WTC11 (cell line): ENCODE measurements at regions not wholly inside any gene's neighbourhood (a gene's known extent, or its start where the extent isn't known, plus 50 kb on each side); places are given as distances from the start of the nearest gene placed in this dataset.

ENCODE experiments used
- ATAC-seq: fragments of 200-7000 bp; cut with Tn5 transposase; 2 replicates; pipeline ENCODE4 v1.10.0; 2021; ENCODE audit warnings: mild to moderate bottlenecking, moderate library complexity
- CTCF ChIA-PET: fragments of 300-600 bp; sonication (Branson Sonifier 250); formaldehyde crosslinking; loops from one replicate; lab custom pipeline; 2021; ENCODE audit warnings: antibody characterized with exemption; lab: Charles Lee
- POLR2A ChIA-PET: fragments of 350-600 bp; sonication (Branson Sonifier 250); formaldehyde crosslinking; loops from one replicate; lab custom pipeline; 2021; ENCODE audit warnings: antibody characterized with exemption; lab: Charles Lee
- DNase-seq: peaks from one replicate; pipeline ENCODE4 v3.0.0; 2021; ENCODE audit warnings: low spot score
- H3K27ac Mint-ChIP-seq: 2 replicates; pipeline ENCODE4 v1.8.0; 2021; ENCODE audit warnings: mixed read lengths
- H3K27me3 Mint-ChIP-seq: 2 replicates; pipeline ENCODE4 v1.8.0; 2021; ENCODE audit warnings: low read depth, mild to moderate bottlenecking, moderate library complexity, mixed read lengths
- H3K36me3 Mint-ChIP-seq: 2 replicates; pipeline ENCODE4 v1.8.0; 2021; ENCODE audit warnings: mixed read lengths
- H3K4me1 Mint-ChIP-seq: 2 replicates; pipeline ENCODE4 v1.8.0; 2022; ENCODE audit warnings: mixed read lengths
- H3K4me3 Mint-ChIP-seq: 2 replicates; pipeline ENCODE4 v1.8.0; 2021; ENCODE audit warnings: mild to moderate bottlenecking, moderate library complexity, mixed read lengths
- H3K9me3 Mint-ChIP-seq: 2 replicates; pipeline ENCODE4 v1.8.0; 2021; ENCODE audit warnings: mixed read lengths
- AR ChIP-seq: fragments of 250-450 bp; sonication (Bioruptor Pico); IDR thresholded peaks from 2 replicates; pipeline ENCODE4 v1.9.0; 2021; ENCODE audit warnings: mild to moderate bottlenecking
- CREB1 ChIP-seq: sonication (generic); formaldehyde crosslinking; IDR thresholded peaks from 2 replicates; pipeline ENCODE4 v1.8.0; 2023; ENCODE audit warnings: mild to moderate bottlenecking, missing genetic modification reagents
- FOXJ3 ChIP-seq: sonication (generic); formaldehyde crosslinking; IDR thresholded peaks from 2 replicates; pipeline ENCODE4 v1.9.0; 2021; ENCODE audit warnings: missing genetic modification reagents, mild to moderate bottlenecking, borderline replicate concordance
- MXD4 ChIP-seq: fragments of 250-450 bp; sonication (Bioruptor Pico); IDR thresholded peaks from 2 replicates; pipeline ENCODE4 v1.8.0; 2021; ENCODE audit warnings: mild to moderate bottlenecking, moderate library complexity, borderline replicate concordance
- NR2C2 ChIP-seq: sonication (generic); formaldehyde crosslinking; IDR thresholded peaks from 2 replicates; pipeline ENCODE4 v1.8.0; 2022; ENCODE audit warnings: mild to moderate bottlenecking, missing genetic modification reagents
- OVOL2 ChIP-seq: fragments of 250-450 bp; sonication (Bioruptor Pico); IDR thresholded peaks from 2 replicates; pipeline ENCODE4 v1.9.0; 2021; ENCODE audit warnings: mild to moderate bottlenecking, borderline replicate concordance
- RORB ChIP-seq: fragments of 250-450 bp; sonication (Bioruptor Pico); IDR thresholded peaks from 2 replicates; pipeline ENCODE4 v1.9.0; 2021; ENCODE audit warnings: mild to moderate bottlenecking
- TF ChIP-seq, protein P1 (sequence below): sonication (generic); formaldehyde crosslinking; IDR thresholded peaks from 2 replicates; pipeline ENCODE4 v1.8.0; 2022; ENCODE audit warnings: missing genetic modification reagents
- TF ChIP-seq, protein P2 (sequence below): sonication (generic); formaldehyde crosslinking; conservative IDR thresholded peaks from 2 replicates; pipeline ENCODE4 v1.8.1; 2023; ENCODE audit warnings: mild to moderate bottlenecking, low read depth, missing genetic modification reagents, moderate library complexity
- TF ChIP-seq, protein P3 (sequence below): sonication (generic); formaldehyde crosslinking; IDR thresholded peaks from 2 replicates; pipeline ENCODE4 v1.8.0; 2023; ENCODE audit warnings: missing genetic modification reagents, mild to moderate bottlenecking, borderline replicate concordance

GRCh38 chr2:133906396-133906795 lies 338.1 kb upstream of the NCKAP5 start (continued):
- TF ChIP-seq, protein P1, sequence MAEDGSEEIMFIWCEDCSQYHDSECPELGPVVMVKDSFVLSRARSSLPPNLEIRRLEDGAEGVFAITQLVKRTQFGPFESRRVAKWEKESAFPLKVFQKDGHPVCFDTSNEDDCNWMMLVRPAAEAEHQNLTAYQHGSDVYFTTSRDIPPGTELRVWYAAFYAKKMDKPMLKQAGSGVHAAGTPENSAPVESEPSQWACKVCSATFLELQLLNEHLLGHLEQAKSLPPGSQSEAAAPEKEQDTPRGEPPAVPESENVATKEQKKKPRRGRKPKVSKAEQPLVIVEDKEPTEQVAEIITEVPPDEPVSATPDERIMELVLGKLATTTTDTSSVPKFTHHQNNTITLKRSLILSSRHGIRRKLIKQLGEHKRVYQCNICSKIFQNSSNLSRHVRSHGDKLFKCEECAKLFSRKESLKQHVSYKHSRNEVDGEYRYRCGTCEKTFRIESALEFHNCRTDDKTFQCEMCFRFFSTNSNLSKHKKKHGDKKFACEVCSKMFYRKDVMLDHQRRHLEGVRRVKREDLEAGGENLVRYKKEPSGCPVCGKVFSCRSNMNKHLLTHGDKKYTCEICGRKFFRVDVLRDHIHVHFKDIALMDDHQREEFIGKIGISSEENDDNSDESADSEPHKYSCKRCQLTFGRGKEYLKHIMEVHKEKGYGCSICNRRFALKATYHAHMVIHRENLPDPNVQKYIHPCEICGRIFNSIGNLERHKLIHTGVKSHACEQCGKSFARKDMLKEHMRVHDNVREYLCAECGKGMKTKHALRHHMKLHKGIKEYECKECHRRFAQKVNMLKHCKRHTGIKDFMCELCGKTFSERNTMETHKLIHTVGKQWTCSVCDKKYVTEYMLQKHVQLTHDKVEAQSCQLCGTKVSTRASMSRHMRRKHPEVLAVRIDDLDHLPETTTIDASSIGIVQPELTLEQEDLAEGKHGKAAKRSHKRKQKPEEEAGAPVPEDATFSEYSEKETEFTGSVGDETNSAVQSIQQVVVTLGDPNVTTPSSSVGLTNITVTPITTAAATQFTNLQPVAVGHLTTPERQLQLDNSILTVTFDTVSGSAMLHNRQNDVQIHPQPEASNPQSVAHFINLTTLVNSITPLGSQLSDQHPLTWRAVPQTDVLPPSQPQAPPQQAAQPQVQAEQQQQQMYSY: no peak
- TF ChIP-seq, all 79 proteins: peak for 0

- TF ChIP-seq RORB (CRISPR knock-in tag) (no peak), MXD4 (no peak), OVOL2 (CRISPR knock-in tag) (no peak), AR (CRISPR knock-in tag) (no peak), CREB1 (CRISPR knock-in tag) (no peak), NR2C2 (CRISPR knock-in tag) (no peak), FOXJ3 (CRISPR knock-in tag) (no peak)
- TF ChIP-seq, protein P2, sequence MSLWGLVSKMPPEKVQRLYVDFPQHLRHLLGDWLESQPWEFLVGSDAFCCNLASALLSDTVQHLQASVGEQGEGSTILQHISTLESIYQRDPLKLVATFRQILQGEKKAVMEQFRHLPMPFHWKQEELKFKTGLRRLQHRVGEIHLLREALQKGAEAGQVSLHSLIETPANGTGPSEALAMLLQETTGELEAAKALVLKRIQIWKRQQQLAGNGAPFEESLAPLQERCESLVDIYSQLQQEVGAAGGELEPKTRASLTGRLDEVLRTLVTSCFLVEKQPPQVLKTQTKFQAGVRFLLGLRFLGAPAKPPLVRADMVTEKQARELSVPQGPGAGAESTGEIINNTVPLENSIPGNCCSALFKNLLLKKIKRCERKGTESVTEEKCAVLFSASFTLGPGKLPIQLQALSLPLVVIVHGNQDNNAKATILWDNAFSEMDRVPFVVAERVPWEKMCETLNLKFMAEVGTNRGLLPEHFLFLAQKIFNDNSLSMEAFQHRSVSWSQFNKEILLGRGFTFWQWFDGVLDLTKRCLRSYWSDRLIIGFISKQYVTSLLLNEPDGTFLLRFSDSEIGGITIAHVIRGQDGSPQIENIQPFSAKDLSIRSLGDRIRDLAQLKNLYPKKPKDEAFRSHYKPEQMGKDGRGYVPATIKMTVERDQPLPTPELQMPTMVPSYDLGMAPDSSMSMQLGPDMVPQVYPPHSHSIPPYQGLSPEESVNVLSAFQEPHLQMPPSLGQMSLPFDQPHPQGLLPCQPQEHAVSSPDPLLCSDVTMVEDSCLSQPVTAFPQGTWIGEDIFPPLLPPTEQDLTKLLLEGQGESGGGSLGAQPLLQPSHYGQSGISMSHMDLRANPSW (CRISPR knock-in tag): no peak
- TF ChIP-seq, protein P3, sequence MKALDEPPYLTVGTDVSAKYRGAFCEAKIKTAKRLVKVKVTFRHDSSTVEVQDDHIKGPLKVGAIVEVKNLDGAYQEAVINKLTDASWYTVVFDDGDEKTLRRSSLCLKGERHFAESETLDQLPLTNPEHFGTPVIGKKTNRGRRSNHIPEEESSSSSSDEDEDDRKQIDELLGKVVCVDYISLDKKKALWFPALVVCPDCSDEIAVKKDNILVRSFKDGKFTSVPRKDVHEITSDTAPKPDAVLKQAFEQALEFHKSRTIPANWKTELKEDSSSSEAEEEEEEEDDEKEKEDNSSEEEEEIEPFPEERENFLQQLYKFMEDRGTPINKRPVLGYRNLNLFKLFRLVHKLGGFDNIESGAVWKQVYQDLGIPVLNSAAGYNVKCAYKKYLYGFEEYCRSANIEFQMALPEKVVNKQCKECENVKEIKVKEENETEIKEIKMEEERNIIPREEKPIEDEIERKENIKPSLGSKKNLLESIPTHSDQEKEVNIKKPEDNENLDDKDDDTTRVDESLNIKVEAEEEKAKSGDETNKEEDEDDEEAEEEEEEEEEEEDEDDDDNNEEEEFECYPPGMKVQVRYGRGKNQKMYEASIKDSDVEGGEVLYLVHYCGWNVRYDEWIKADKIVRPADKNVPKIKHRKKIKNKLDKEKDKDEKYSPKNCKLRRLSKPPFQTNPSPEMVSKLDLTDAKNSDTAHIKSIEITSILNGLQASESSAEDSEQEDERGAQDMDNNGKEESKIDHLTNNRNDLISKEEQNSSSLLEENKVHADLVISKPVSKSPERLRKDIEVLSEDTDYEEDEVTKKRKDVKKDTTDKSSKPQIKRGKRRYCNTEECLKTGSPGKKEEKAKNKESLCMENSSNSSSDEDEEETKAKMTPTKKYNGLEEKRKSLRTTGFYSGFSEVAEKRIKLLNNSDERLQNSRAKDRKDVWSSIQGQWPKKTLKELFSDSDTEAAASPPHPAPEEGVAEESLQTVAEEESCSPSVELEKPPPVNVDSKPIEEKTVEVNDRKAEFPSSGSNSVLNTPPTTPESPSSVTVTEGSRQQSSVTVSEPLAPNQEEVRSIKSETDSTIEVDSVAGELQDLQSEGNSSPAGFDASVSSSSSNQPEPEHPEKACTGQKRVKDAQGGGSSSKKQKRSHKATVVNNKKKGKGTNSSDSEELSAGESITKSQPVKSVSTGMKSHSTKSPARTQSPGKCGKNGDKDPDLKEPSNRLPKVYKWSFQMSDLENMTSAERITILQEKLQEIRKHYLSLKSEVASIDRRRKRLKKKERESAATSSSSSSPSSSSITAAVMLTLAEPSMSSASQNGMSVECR (CRISPR knock-in tag): no peak
- Mint-ChIP-seq H3K27me3 (no peaks in the 10 kb centered on the region; the same call in 1 of the 2 replicates), H3K27ac (no peak overlapping the region), H3K4me3 (no peak overlapping the region), H3K36me3 (peaks cover 9% of the 10 kb centered on the region), H3K4me1 (peaks cover 4% of the 10 kb centered on the region), H3K9me3 (peaks cover 19% of the 10 kb centered on the region)
- ATAC-seq (peak; percentile 72), DNase-seq (no peak)
- POLR2A ChIA-PET: no interaction called here
- CTCF ChIA-PET: interaction anchor here (1.4 kb wide), 1 partner anchor 20 kb away, joined by 3 read pairs; no protein-coding TSS in a partner anchor
Measured at GRCh38 chr2:133906926-133907325, 338.7 kb upstream of the NCKAP5 start.
